ENCODE measurements at regions not wholly inside any gene's neighbourhood (a gene's known extent, or its start where the extent isn't known, plus 50 kb on each side); places are given as distances from the start of the nearest gene placed in this dataset.

DNA sequence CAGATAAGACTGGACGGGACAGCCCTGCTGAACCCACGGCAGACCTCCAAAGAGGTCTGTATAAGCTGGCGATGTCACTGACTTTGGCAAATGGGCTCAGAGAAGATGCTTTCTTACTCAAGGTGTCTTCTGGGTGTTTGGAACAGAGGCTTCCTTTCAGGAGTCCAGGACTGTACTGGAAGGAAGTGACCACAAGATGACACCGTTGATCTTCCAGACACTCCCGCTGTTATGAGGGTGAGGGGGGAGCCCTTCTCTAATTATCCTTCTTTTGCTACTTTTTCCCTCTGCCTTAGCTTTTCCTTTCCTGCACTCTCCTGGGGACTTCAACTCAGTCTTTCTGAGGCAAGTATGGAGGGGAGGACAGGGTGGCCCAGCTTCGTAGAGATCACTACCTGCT lies 65.2 kb upstream of the ZNF599 start:
- TF ChIP-seq, protein P1, sequence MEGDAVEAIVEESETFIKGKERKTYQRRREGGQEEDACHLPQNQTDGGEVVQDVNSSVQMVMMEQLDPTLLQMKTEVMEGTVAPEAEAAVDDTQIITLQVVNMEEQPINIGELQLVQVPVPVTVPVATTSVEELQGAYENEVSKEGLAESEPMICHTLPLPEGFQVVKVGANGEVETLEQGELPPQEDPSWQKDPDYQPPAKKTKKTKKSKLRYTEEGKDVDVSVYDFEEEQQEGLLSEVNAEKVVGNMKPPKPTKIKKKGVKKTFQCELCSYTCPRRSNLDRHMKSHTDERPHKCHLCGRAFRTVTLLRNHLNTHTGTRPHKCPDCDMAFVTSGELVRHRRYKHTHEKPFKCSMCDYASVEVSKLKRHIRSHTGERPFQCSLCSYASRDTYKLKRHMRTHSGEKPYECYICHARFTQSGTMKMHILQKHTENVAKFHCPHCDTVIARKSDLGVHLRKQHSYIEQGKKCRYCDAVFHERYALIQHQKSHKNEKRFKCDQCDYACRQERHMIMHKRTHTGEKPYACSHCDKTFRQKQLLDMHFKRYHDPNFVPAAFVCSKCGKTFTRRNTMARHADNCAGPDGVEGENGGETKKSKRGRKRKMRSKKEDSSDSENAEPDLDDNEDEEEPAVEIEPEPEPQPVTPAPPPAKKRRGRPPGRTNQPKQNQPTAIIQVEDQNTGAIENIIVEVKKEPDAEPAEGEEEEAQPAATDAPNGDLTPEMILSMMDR (IDR thresholded peaks at IDR 0.05 in 2 of 3, conservative IDR thresholded peaks at IDR 0.05 in 1 of 3; ENCODE audit: borderline replicate concordance in 1 of 3, insufficient read depth in 1 of 3, low read depth in 2 of 3, low read length in 2 of 3): peak; percentile 18 to 49 (median 43); a peak in 3 of 6 replicates
- no peak for TF ChIP-seq POLR2AphosphoS5 (IDR thresholded peaks at IDR 0.05; ENCODE audit: low read depth, low read length)
- no peak for TF ChIP-seq EZH2 (IDR thresholded peaks at IDR 0.05)
- no peak for TF ChIP-seq POLR2A (IDR thresholded peaks at IDR 0.05; ENCODE audit: borderline replicate concordance, extremely low read depth, insufficient read depth, insufficient read length)
- TF ChIP-seq EZH2phosphoT487 (IDR thresholded peaks at IDR 0.05; ENCODE audit: borderline replicate concordance): no peak
- no peak for TF ChIP-seq JUND (IDR thresholded peaks at IDR 0.05)
- TF ChIP-seq, protein P2, sequence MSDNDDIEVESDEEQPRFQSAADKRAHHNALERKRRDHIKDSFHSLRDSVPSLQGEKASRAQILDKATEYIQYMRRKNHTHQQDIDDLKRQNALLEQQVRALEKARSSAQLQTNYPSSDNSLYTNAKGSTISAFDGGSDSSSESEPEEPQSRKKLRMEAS (IDR thresholded peaks at IDR 0.05): no peak
- TF ChIP-seq FOSL1 (IDR thresholded peaks at IDR 0.05; ENCODE audit: low read depth): no peak
